IMR-90 (cell line): ENCODE measurements at regions not wholly inside any gene's neighbourhood (a gene's known extent, or its start where the extent isn't known, plus 50 kb on each side); places are given as distances from the start of the nearest gene placed in this dataset.

Source experiments
- CTCF ChIP-seq: conservative IDR thresholded peaks from 2 replicates; pipeline ENCODE4 v1.5.1; 2012; ENCODE audit warnings: mild to moderate bottlenecking, low read depth, low read length, improper control_type of control experiment
- MAZ ChIP-seq: IDR thresholded peaks from 2 replicates; pipeline ENCODE4 v1.6.1; 2012; ENCODE audit warnings: low read depth, mild to moderate bottlenecking, low read length, improper control_type of control experiment, moderate library complexity, borderline replicate concordance
- MXI1 ChIP-seq: IDR thresholded peaks from 2 replicates; pipeline ENCODE4 v1.6.1; 2012; ENCODE audit warnings: low read depth, mild to moderate bottlenecking, low read length, moderate library complexity, borderline replicate concordance
- RAD21 ChIP-seq: IDR thresholded peaks from 2 replicates; pipeline ENCODE4 v1.6.1; 2012; ENCODE audit warnings: low read length, improper control_type of control experiment

GRCh38 chr1:4973341-4973740 lies 318.9 kb downstream of the AJAP1 start:
- TF ChIP-seq MXI1, result no peak
- TF ChIP-seq RAD21, result no peak
- TF ChIP-seq CTCF, result no peak
- TF ChIP-seq MAZ, result no peak
